ENCODE measurements at regions not wholly inside any gene's neighbourhood (a gene's known extent, or its start where the extent isn't known, plus 50 kb on each side); places are given as distances from the start of the nearest gene placed in this dataset.

DNA sequence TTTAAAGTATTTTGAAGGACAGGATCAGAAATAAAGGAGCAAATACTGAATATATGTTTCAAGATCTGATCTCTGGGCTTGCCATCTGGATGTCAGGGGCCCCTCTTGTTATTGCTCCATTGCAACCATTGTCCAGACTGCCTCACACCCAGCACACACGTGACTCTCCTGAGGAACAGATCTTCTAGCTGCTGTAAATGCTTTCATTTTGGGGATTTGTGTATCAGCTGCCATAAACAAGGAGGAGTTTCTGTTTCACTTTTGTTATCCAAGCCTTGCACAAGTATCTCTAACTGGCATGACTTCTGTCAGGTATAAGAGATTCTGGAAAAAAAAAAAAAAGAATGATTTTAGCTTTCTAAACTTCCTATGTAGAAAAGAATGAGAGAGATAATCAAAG is 1624.1 kb upstream of the PRR20A start:
- DNase-seq (ENCODE audit: low spot score), result no peak
- CTCF ChIA-PET, result interaction anchor here (0.6 kb wide), 1 partner anchor 9 kb away, joined by 3 read pairs; no protein-coding TSS in a partner anchor
- POLR2A ChIA-PET (ENCODE audit: low non-redundant PET), result no interaction called here
- no peak overlapping the region for H3K27ac ChIP-seq
- TF ChIP-seq, protein P1, sequence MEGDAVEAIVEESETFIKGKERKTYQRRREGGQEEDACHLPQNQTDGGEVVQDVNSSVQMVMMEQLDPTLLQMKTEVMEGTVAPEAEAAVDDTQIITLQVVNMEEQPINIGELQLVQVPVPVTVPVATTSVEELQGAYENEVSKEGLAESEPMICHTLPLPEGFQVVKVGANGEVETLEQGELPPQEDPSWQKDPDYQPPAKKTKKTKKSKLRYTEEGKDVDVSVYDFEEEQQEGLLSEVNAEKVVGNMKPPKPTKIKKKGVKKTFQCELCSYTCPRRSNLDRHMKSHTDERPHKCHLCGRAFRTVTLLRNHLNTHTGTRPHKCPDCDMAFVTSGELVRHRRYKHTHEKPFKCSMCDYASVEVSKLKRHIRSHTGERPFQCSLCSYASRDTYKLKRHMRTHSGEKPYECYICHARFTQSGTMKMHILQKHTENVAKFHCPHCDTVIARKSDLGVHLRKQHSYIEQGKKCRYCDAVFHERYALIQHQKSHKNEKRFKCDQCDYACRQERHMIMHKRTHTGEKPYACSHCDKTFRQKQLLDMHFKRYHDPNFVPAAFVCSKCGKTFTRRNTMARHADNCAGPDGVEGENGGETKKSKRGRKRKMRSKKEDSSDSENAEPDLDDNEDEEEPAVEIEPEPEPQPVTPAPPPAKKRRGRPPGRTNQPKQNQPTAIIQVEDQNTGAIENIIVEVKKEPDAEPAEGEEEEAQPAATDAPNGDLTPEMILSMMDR (conservative IDR thresholded peaks at IDR 0.05; ENCODE audit: low read depth), result no peak

DNA sequence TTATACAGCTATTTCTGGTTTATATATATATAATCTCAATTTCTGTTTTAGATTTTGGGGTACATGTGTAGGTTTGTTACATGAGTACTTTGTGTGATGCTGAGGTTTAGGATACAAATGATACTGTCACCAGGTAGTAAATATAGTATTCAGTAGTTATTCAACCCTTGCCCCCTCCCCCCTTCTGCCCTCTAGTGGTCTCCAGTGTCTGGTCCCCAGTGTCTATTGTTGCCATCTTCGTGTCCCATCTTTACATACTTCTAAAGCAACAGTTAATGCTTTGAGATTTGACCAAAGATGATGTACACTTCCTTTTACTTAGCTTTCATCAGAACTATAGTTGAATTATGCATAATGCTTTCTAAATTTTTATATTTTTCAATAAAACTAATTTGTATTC is 1623.4 kb upstream of the PRR20A start:
- ChIA-PET CTCF (interaction anchor here (0.5 to 0.7 kb wide), 2 partner anchors 127 to 204 kb away, joined by 3 to 4 read pairs; no protein-coding TSS in a partner anchor), POLR2A (ENCODE audit: low non-redundant PET) (no interaction called here)
- DNase-seq (ENCODE audit: low spot score), result no peak
- TF ChIP-seq, protein P1 (conservative IDR thresholded peaks at IDR 0.05; ENCODE audit: low read depth), result peak; percentile 20; the same call in 1 of the 2 replicates
- H3K27ac ChIP-seq, result no peak overlapping the region

DNA sequence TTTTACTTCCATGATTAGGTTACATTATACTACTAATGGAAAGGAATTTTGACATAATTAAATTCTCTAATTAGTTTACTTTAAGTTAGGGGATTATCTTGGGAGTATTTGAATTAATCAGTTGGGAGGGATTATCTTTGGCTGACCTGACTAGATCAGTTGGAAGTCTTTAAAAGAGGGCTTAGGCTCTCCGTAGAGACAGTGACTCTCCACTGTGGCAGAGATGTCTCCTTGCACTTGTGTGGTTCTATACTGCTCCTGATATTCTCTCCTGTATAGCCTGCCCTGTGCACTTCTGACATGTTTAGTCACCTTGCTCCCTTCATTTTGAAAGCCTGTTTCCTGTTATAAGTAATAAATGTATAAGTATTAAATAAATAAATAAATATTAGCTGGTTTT is 1612.3 kb upstream of the PRR20A start:
- ChIA-PET POLR2A (ENCODE audit: low non-redundant PET) (no interaction called here), CTCF (no interaction called here)

DNA sequence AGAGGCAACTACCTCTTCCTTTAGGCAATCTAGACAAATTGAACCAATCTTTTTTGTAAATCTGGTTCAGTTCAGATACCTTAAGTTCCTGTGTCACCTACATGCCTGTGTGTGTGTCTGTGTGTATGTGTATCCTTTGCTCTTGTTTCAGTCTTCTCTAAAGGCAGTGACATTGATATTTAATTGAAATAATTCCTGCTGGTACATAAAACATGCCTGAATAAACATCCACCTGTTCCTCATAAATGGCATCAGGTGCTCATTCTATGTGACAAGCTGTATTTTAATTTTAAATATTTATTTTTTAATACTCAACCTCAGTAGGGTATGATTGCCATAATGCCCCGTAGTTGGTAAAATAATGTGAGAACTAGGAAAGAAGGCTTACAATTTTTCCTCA is 1606.4 kb upstream of the PRR20A start:
- TF ChIP-seq, protein P1 (conservative IDR thresholded peaks at IDR 0.05; ENCODE audit: low read depth), result no peak
- H3K27ac ChIP-seq, result no peak overlapping the region

More for the DNA sequence above, 1612.3 kb upstream of the PRR20A start:
- H3K27ac ChIP-seq, result no peak overlapping the region
- DNase-seq (ENCODE audit: low spot score), result no peak
- TF ChIP-seq, protein P1 (conservative IDR thresholded peaks at IDR 0.05; ENCODE audit: low read depth), result no peak

DNA sequence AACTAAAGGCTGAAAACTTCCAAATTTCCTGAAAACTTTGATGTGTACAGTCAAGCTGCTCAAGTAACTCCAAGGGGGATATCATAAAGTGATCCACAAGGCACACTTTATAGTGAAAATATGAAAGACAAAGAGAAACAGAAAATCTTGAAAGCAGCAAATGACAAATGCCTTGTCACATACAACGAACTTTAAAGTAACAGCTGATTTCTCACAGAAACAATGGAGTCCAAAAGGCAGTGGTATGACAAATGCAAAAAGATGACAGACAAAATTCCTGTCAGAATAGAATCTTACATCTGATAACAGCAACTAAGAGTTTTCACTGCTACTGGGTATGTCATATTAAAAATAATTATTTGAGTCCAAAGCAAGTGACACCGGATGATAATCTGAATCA is 1602.3 kb upstream of the PRR20A start:
- H3K27ac ChIP-seq, result no peak overlapping the region
- CTCF ChIA-PET, result no interaction called here
- TF ChIP-seq, protein P1 (conservative IDR thresholded peaks at IDR 0.05; ENCODE audit: low read depth), result no peak
- POLR2A ChIA-PET (ENCODE audit: low non-redundant PET), result no interaction called here
- no peak for DNase-seq (ENCODE audit: low spot score)

More for the DNA sequence above, 1606.4 kb upstream of the PRR20A start:
- ChIA-PET CTCF (no interaction called here), POLR2A (ENCODE audit: low non-redundant PET) (no interaction called here)
- DNase-seq (ENCODE audit: low spot score), result no peak

DNA sequence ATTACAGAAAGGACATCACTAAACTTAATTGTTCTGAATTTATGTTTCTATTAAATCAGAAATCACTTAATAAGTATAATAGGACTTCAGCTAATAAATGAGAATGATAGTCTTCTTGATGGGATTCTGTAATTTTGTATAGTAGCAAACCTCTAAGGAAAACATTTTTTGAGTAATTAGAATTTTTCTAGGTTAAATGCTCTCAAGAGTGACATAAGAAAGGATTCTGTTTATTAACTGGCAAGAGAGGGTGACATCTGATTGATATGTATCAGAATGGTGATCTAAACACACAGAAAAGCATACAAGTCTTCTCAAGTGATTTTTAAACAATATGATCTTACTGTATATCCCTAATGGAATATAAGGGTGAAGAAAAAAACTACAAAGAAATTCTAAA is 1597.7 kb upstream of the PRR20A start:
- ChIA-PET CTCF (no interaction called here), POLR2A (ENCODE audit: low non-redundant PET) (no interaction called here)
- TF ChIP-seq, protein P1 (conservative IDR thresholded peaks at IDR 0.05; ENCODE audit: low read depth), result no peak
- DNase-seq (ENCODE audit: low spot score), result no peak
- no peak overlapping the region for H3K27ac ChIP-seq

DNA sequence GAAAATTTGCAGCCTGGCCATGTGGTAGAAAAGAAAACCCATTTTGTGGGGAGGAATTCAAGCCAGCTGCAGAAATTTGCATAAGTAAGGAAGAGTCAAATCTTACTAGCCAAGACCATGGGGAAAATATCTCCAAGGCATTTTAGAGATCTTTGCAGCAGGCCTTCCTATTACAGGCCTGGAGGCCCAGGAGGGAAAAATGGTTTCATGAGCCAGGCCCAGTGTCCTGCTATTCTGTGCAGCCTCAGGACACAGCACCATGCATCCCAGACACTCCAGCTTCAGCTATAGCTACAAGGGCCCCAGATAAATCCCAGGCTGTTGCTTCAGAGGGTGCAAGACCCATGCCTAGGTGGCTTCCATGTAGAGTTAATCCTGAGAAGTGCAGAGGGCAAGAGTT is 1590.1 kb upstream of the PRR20A start:
- TF ChIP-seq, protein P1 (conservative IDR thresholded peaks at IDR 0.05; ENCODE audit: low read depth), result no peak
- ChIA-PET POLR2A (ENCODE audit: low non-redundant PET) (no interaction called here), CTCF (no interaction called here)
- DNase-seq (ENCODE audit: low spot score), result no peak
- no peak overlapping the region for H3K27ac ChIP-seq

Measured in RWPE1 (cell line).